ENCODE measurements at regions not wholly inside any gene's neighbourhood (a gene's known extent, or its start where the extent isn't known, plus 50 kb on each side); places are given as distances from the start of the nearest gene placed in this dataset.

DNA sequence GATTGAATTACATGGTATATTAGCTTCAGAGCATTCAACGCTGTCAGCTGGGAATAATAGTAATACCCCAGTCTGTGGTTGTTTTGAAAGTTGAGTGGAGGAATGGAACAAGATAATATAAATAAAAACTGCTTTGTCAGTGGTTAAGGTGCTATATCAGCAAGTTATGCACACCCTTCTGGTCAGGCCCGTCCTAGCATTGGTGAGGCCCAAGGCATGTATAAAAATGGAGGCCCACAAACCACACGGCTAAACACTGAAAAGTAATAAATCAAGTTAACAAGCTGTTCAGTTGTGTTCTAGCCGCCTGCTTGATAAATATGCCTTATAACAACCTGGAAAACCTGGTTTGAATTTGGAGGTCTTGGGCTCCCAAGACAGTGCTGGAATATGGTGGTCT is 77.4 kb downstream of the PSMG1 start:
- DNase-seq (ENCODE audit: low read depth, low spot score): no peak

DNA sequence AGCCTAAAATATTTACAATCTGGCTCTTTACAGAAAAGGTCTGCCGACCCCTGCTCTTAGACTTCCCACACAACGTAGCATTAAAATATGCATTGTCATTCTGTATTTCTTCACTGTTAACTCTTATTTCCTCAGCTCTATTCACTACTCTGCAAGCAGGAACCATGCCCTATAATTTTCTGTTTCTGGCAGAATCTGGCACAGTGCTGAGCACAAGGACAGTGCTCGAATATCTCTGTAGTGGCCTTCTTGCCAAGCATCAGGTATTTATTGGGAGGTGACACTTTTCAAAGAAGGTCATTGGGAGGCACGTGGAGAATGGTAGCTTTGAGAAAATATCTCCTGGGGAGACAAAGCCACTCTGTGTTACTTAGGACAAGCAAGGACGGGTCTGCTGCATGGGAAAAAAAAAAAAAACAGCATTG is 77.9 kb downstream of the PSMG1 start:
- DNase-seq (ENCODE audit: low read depth, low spot score): no peak

DNA sequence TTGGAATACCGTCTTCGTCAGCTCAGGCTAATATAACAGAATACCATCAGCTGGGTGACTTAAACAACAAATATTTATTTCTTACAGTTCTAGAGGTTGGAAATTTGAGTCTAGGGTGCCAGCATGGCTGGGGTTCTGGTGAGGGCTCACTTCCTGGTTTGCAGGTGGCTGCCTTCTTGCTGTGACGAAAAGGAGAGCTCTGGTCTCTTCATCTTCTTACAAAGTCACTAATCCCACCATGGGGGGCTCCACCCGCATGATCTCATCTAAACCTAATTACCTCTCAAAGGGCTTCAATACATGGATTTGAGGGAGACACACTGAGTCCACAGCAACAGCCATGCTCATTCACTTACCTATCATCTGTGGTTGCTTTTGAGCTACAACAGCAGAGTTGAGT is 78.3 kb downstream of the PSMG1 start:
- DNase-seq (ENCODE audit: low read depth, low spot score): no peak

DNA sequence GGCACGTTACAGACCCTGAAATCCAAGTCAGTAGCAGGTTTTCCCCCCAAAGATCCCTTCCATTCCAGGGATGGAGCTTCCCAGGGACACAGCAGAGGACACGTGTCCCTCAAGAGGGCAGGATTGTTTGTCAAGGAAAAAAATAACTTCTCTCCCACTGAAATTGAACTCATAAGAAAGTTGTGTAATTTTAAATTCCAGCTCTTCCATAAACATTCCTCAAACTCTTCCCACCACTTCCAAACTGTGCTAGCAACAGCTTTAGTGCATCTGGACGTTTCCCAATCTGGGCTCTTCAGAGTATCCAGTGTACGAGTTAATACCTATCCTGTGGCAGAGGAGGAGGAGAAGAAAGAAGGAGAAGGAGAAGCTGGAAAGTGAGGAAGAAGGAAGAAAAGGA is 79.6 kb downstream of the PSMG1 start:
- DNase-seq (ENCODE audit: low read depth, low spot score): no peak

DNA sequence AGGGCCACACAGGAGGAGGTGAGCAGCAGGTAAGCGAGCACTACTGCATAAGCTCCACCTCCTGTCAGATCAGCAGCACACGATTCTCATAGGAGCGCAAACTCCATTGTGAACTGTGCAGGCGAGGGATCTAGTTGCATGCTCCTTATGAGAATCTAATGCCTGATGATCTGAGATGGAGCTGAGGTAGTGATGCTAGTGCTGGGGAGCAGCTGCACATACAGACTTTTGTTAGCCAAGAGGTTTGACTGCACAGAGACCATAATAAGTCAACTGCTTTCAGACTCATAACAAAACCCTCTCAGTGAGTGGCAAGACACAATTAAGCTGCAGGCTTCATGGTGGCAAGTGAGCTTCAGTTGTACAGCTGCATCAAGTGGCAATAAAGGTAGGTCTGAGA is 83.4 kb downstream of the PSMG1 start:
- DNase-seq (ENCODE audit: low read depth, low spot score): no peak

DNA sequence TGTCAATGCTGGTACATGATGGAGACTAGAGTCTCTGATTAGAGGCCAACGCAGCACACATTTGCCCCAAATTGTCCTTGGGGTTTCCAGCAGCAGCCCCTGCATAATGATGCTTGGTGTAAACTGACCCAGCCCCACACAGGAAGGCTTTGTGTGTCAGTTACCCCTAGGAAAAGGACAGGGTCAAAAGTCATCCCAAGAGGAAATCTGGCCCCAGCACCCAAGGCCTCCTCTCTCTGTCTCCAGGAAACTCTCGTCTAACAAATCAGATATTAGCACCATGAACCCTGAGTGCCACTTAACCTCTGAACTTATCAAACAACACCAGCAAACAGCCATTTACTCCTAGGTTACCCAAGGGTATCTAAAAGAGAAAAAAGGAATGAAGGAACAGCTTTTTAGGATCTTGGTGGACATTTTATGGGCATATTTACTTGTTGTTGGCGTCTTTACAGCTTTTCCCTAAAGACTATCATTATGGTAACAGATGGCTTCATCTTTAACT is 84.5 kb downstream of the PSMG1 start:
- DNase-seq (ENCODE audit: low read depth, low spot score): no peak

DNA sequence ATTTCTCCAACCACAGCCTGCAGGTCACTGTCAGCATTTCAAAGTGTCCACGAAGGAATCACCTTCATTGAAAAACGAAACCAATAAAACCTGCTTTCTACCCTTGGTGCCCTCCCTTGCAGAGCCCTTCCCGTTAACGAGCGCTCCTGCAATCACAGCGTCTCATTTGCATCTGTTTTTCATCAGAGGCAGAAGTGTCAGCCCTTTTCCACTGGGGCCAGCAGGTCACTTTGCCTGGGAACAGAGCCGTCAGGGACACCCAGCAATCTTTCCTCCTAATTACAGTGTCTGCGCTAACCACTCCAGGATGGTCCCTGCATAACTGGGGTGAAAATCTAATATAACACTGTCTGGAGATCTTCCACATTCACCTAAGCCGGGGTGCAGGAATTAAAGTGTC is 85.3 kb downstream of the PSMG1 start:
- DNase-seq (ENCODE audit: low read depth, low spot score): no peak

DNA sequence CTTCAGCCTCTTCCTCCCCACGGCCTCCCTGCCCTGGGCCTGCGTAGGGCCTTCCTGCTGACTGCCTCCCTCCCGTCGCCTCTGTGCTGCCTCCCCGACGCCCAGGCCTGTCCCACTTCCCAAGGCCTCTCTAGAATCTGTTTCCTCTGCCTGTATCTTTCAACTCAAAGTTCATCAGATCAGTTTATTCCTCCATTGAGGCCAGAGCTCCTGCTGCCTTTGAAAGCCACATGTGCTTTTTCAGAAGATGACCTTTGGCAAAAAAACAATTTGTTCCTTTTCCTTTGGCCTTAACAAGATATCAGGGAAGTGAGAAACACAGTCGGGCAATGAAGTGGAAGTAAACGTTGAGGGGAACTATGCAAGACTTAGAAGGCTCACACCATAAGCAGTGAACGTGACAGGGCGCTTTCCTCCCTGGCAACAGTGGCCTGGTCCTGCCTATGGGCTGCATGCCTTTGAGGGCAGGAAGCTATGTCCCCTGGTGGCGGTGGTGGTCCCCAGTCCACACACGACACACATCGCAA is 85.9 kb downstream of the PSMG1 start:
- DNase-seq (ENCODE audit: low read depth, low spot score): no peak

DNA sequence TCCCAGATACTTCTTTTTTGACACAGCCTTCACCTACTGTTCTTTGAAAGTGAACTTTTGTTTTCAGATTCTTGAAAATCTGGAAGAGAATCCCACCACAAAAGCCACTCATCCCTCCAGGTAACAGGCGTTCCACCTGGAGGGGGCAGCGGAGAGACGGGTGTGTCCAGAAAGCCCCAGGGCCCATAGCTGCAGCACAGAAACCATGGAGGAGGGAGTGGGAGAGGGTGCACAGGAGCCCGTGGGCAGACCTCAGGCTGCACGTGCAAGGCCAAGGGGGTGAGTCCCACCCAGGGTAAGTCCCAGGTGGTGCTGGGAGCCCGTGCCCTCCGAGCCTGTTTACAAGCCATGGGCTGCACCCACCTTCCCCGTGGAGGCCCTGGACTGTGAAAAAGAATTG is 86.5 kb downstream of the PSMG1 start:
- no peak for DNase-seq (ENCODE audit: low read depth, low spot score)

DNA sequence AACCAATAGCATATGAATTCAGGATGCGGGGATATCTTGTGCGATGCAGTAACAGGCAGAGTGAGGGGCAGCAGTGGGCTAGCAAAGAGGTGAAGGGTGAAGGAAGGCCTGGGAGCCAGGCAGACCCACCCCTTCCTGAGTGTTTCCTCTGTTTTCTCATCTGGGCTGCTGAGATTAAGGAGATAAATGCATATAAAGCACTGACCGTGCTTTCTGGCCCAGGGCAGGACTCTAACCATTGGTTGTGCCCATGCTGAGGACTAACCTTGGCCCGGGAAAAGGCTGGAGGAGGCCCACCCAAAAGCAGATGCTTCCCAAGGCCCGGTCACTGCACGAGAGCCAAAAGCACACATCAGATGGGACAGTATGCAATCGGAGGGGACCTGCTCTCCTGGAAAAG is 87.6 kb downstream of the PSMG1 start:
- DNase-seq (ENCODE audit: low read depth, low spot score): no peak

DNA sequence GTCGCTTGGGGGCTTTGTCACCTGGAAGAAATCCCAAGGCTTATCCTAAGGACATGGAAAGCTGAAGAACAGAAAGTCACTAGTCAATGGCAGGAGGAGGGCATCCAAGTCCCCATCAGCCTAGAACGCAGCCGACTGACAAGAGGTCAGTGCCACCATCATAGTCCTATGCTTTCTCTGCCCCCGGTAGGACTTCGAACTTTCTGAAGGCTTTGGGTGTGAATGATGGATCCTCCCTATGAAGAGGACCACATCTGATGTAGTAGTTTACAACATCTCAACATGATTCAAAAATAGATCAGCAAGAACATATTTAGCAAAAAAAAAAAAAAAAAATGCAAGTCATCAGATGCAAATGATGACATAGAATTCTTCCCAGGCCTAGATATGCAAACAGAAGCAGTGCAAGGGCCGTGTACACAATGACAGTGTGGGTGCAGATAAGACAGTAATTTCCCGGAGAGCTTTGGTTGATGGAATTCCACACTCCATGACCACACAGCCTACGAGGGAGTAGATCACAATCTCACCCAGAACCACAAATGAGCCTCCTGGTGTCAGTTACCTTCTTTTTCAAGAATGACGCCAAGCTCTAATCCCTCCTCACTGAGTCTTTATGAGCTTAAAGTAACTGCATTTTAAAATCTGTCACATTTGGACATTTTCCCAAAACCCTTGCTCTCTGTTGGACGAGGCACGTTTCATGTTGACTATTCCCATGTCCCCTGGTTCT is 88.2 kb downstream of the PSMG1 start:
- DNase-seq (ENCODE audit: low read depth, low spot score): no peak

DNA sequence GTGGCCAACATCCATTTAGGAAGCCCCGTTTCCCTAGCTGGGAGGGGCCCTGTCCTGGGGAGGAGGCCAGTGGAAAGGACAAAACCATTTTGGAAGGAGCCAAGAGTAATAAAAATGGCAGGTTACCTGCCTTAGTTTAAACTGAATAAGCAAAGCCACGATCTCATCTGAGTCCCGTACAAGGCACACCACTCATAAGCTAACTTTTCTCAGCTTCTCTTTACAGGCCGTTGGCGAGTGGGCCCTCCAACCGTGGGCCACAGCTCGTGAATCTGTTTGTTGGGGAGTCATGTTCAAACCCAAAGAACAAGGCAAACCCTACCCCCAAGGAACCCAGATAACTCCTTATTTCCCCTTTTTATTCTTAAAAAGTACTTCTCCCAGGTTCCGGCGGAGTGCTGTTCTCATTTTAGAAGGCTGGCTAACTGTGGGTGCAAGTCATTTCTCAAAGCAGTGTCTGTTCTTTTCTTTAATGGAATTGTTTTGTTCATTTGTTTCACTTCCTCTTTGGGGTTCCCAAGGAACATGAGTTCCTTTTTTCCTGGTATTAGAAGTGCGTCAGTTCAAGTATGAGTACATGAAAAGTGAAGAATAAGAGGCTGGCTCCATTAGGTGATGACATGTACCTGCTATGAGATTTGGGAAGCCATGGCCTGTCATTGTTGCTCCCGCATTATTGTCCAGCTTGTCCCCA is 89.0 kb downstream of the PSMG1 start:
- no peak for DNase-seq (ENCODE audit: low read depth, low spot score)

DNA sequence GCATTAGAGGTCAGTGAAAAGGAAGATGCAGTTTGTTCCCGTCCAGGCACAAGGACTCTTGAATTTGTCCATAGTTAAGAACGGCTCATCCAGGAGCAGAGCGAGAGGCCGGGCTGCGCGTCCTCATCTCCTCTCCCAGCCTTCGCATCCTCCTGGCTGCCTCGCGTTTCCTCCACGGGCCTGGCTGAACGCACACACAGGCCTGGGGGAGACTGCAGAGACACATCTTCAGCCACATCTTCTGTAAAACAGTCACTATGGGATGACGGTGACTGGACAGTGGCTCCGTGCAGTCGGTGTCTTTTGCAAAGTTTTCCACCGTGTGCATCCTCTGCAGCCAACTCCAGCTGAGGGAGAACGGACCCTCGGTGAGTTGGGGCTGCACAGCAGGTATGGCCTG is 89.7 kb downstream of the PSMG1 start:
- DNase-seq (ENCODE audit: low read depth, low spot score): no peak

DNA sequence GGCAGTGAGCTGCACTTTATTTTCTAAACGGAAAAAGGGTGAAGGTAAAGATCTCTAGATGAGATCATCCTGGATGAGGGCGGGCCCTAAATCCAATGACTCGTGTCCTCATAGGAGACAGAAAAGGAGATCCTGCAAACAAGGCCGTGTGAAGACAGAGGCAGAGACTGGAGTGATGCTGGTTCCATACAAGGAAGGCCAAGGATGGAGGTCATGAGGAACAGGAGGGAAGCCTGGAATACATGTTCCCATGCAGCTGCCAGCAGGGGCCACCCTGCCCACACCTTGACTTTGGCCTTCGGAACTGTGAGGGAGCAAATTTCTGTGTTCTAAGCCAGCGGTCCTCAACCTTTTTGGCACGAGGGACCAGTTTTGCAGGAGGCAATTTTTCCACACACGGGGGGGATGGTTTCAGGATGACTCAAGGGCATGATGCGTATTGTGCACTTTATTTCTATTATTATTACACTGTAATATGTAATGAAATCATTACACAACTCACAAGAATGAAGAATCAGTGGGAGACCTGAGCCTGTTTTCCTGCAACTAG is 94.3 kb downstream of the PSMG1 start:
- peak; percentile 39 for DNase-seq (ENCODE audit: low read depth, low spot score)

DNA sequence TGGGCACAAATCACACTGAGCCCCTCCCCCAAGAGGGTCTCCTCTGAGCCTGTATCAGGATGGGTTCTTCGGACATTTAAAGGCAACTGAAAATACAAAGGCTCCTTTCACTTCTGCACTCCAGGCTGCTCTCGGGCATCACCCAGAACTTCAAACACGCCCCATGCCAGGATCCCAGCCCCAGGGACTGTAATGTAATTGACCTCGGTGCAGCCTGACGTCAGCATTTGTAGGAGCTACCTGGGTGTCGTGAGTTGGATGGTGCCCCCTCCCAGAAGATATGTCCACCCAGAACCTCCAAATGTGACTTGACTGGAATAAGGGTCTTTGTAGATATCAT is 95.2 kb downstream of the PSMG1 start:
- no peak for DNase-seq (ENCODE audit: low read depth, low spot score)

DNA sequence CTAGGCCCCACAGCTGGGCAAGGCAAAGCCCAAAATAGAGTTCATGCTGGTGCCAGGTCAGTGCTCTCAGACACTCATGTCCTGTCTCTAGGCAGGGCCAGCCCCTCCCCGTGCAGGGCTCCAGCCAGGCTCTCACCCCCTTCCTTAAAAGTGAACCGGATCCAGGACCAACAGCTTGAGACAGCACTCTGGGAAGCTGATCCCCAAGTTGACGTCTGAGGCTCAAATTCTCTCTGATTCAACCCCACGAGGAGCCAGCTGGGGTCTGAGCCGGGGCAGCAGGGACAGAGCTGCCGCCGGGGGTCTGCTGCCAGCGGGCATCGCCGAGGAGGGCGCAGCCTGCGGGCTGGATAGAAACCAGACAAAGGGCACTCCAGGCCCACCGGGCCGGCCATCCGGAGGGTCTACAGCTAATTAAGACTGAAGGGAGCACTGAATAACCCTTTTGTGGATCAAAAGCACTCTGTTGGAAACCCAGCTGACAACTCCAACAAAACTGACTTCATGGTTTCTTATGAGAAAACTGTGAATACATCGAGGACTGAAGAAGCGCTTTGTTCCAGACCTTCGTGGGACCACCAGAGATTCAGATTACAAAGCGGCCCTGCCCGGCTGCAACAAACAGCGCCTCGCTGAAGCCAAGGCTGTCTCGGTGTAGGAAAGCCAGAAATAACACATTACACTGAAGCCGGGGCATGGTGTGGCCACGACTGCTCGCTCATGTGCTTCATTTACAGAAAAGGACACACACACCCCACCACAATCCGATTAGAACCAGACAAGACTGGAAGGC is 95.8 kb downstream of the PSMG1 start:
- no peak for DNase-seq (ENCODE audit: low read depth, low spot score)

DNA sequence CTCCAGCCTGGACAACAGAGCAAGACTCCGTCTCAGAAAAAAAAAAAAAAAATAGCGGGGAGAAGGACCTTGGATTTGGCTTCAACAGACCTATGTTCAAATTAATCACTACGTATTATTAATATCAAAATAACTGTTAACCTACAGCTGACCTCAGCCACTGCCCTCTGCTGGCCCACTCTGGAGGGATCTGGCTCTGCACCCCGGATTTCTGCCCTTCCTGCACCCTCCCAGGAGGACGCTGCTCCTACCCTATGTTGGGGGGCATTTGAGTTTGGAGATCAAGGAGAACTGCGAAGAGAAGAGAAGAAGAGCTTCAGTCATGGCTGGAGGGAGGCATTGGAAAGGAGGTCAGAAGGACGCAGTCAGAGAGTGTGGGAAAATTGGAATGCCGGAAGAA is 96.7 kb downstream of the PSMG1 start:
- no peak for DNase-seq (ENCODE audit: low read depth, low spot score)

DNA sequence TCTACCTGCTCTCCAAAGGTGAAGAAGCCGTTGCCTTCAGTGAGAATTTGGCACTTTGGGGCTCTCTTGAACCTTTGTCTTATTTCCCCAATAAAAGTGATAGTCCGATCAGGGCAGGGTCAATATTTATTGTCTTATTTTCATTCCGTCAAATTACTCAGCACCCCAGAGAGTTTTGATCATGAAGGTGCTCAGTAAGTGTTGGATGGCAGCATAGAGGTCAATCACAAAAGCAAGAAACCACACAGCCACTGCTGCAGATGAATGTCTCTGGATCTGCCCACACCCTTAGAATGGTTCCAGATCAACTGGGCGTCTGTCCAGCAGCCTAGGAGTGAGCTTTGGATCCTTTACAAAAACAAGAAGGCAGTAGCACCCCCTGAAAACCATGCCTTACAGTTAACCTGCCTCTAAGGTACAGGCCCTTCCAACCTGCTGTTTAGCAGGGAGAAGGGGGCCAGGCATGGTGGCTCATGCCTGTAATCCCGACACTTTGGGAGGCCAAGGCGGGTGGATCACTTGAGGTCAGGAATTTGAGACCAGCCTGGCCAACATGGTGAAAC is 97.3 kb downstream of the PSMG1 start:
- DNase-seq (ENCODE audit: low read depth, low spot score): no peak

DNA sequence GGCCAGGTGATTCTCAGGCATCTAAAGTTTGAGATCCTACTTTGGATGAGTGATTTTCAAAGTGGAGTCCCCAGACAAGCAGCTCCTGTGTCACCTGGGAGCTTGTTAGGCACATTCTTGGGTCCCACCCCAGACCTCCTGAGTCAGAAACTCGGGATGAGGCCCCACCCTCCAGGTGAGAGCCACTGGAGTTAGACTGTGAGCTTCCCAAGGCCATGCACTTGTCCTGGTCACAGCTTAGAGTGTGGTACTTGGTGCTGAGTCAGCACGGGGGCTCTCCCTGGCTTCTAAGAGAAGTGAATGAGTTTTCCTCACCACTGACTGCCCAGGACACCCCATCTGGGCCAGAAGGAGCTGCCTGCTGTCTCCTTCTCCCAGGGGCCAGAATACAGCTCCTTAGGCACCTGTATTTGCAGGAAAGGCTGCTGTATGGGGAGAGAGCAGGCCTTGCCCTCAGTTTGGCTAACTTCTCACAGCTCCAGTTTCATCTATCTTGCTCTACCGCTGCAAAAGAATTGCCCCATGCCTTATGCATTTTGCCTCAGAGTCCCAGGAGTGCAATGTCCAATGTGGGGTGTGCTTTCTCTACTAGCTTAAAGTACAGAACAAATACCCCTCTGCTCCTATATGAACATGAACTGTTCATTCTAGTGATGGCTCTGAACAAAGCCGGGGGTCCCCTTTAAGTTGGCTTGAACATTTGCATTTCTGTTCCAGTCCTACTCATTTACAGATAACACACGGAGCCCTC is 98.1 kb downstream of the PSMG1 start:
- no peak for DNase-seq (ENCODE audit: low read depth, low spot score)

DNA sequence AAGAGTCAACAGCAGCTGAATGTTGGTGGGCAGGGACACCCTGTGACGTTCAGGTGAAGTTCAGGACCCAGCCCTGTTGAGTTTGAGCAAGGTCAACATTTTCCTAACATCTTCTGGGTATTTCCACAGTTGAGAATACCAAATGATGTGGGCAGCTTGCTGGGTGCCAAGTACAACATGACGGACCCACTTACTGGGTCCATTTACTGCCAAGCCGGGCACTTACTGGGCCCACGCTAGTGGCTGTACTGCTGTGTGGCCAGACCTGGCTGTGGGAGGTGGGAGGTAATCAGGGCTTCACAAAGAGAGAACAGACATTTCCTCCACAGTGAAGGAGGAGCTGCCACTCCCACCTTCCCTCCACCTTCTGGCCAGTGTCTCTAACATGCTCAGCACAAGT is 99.2 kb downstream of the PSMG1 start:
- no peak for DNase-seq (ENCODE audit: low read depth, low spot score)

DNA sequence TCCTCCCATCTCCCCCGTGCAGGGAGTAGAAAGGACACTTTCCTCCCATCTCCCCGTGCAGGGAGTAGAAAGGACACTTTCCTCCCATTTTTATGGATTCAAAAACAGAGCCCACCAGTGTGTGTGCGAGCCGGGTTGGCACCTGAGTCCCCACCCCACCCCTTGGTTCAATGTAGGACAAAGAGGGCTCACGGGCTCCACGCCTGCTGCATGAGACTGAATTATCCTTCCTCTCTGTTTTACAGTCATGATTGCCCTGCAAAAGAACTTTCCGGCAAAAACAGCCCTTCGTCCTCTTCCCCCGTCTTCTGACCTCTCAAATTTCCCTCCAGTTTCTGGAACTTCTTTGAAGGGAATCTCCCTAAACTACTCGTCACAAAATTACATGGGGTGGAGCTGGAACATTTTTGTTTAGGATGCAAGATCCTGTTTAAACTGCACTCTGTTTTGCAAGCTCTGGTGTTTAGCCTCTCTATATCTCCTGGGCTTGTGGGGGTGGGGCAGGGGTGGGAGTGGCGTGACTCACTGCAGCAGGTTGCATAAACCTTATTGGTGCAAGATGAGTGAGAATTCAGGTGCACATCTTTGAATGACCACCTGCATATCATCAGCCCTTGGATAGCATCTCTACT is 99.8 kb downstream of the PSMG1 start:
- DNase-seq (ENCODE audit: low read depth, low spot score): no peak
